H9 (cell line): ENCODE measurements at regions not wholly inside any gene's neighbourhood (a gene's known extent, or its start where the extent isn't known, plus 50 kb on each side); places are given as distances from the start of the nearest gene placed in this dataset.

ENCODE experiments used
- DNase-seq: peaks from one replicate; pipeline ENCODE4 v3.0.0-alpha.2; 2017
- H2AFZ ChIP-seq: one replicate; pipeline ENCODE4 v1.6.1; 2013; ENCODE audit warnings: mild to moderate bottlenecking, low read length, control low read depth, moderate library complexity
- H2AK5ac ChIP-seq: 2 replicates; pipeline ENCODE4 v1.6.1; 2013; ENCODE audit warnings: low read length, control low read depth, mixed read lengths; ENCODE audit not compliant: insufficient read length
- H2BK120ac ChIP-seq: one replicate; pipeline ENCODE4 v1.6.1; 2013; ENCODE audit warnings: low read depth, mild to moderate bottlenecking, low read length, control low read depth, inconsistent platforms; ENCODE audit not compliant: poor library complexity, severe bottlenecking
- H2BK12ac ChIP-seq: 2 replicates; pipeline ENCODE4 v1.6.1; 2013; ENCODE audit warnings: low read length, control low read depth, mixed read lengths, low read depth; ENCODE audit not compliant: insufficient read length
- H2BK15ac ChIP-seq: 2 replicates; pipeline ENCODE4 v1.6.1; 2013; ENCODE audit warnings: low read depth, low read length, control low read depth
- H2BK20ac ChIP-seq: one replicate; pipeline ENCODE4 v1.6.1; 2013; ENCODE audit warnings: low read depth, mild to moderate bottlenecking, low read length, control low read depth, inconsistent platforms; ENCODE audit not compliant: poor library complexity, severe bottlenecking
- H2BK5ac ChIP-seq: 2 replicates; pipeline ENCODE4 v1.6.1; 2013; ENCODE audit warnings: low read length, control low read depth, mixed read lengths; ENCODE audit not compliant: insufficient read length
- H3K14ac ChIP-seq: 2 replicates; pipeline ENCODE4 v1.6.1; 2013; ENCODE audit warnings: low read length, control low read depth; ENCODE audit not compliant: insufficient read depth
- H3K18ac ChIP-seq: 2 replicates; pipeline ENCODE4 v1.6.1; 2013; ENCODE audit warnings: low read depth, mild to moderate bottlenecking, mixed read lengths, low read length, control low read depth; ENCODE audit not compliant: insufficient read length
- H3K23ac ChIP-seq: 2 replicates; pipeline ENCODE4 v1.6.1; 2013; ENCODE audit warnings: low read length, control low read depth, mixed read lengths, low read depth; ENCODE audit not compliant: insufficient read length
- H3K23me2 ChIP-seq: 2 replicates; pipeline ENCODE4 v1.6.1; 2013; ENCODE audit warnings: low read depth, mild to moderate bottlenecking, mixed read lengths, low read length, control low read depth; ENCODE audit not compliant: insufficient read length, poor library complexity, severe bottlenecking
- H3K27ac ChIP-seq: 2 replicates; pipeline ENCODE4 v1.5.1; 2013; ENCODE audit warnings: low read length, control low read depth, mixed read lengths, low read depth; ENCODE audit not compliant: insufficient read length
- H3K27me3 ChIP-seq: 2 replicates; pipeline ENCODE4 v1.6.1; 2013; ENCODE audit warnings: low read length, control low read depth, inconsistent platforms; ENCODE audit not compliant: insufficient read depth
- H3K4ac ChIP-seq: 2 replicates; pipeline ENCODE4 v1.6.1; 2013; ENCODE audit warnings: low read depth, mild to moderate bottlenecking, control low read depth, inconsistent platforms, low read length, moderate library complexity
- H3K4me1 ChIP-seq: 2 replicates; pipeline ENCODE4 v1.6.1; 2013; ENCODE audit warnings: low read length, control low read depth, inconsistent platforms; ENCODE audit not compliant: insufficient read depth
- H3K4me2 ChIP-seq: 2 replicates; pipeline ENCODE4 v1.6.1; 2013; ENCODE audit warnings: low read length, control low read depth, mixed read lengths; ENCODE audit not compliant: insufficient read length, insufficient read depth
- H3K56ac ChIP-seq: 2 replicates; pipeline ENCODE4 v1.6.1; 2013; ENCODE audit warnings: low read depth, mild to moderate bottlenecking, mixed read lengths, low read length, control low read depth; ENCODE audit not compliant: insufficient read length
- H3K79me1 ChIP-seq: 2 replicates; pipeline ENCODE4 v1.6.1; 2013; ENCODE audit warnings: low read depth, mild to moderate bottlenecking, moderate library complexity, low read length, control low read depth, inconsistent platforms; ENCODE audit not compliant: insufficient read depth, poor library complexity, severe bottlenecking
- H3K79me2 ChIP-seq: 2 replicates; pipeline ENCODE4 v1.6.1; 2013; ENCODE audit warnings: low read length, control low read depth, inconsistent platforms; ENCODE audit not compliant: insufficient read depth
- H3K9ac ChIP-seq: 2 replicates; pipeline ENCODE4 v1.6.1; 2013; ENCODE audit warnings: low read length, control low read depth, mixed read lengths; ENCODE audit not compliant: insufficient read length; ENCODE audit errors: extremely low read depth
- H3K9me3 ChIP-seq: one replicate; pipeline ENCODE4 v1.6.1; 2013; ENCODE audit warnings: low read depth, low read length, inconsistent platforms; ENCODE audit not compliant: control insufficient read depth
- H3T11ph ChIP-seq: one replicate; pipeline ENCODE4 v1.6.1; 2013; ENCODE audit warnings: mild to moderate bottlenecking, low read length, control low read depth, inconsistent platforms
- H4K20me1 ChIP-seq: one replicate; pipeline ENCODE4 v1.6.1; 2013; ENCODE audit not compliant: control insufficient read depth, insufficient read length, insufficient read depth
- H4K5ac ChIP-seq: 2 replicates; pipeline ENCODE4 v1.6.1; 2013; ENCODE audit warnings: low read depth, mild to moderate bottlenecking, mixed read lengths, low read length, control low read depth; ENCODE audit not compliant: insufficient read length
- H4K8ac ChIP-seq: replicated peaks from 2 replicates; pipeline ENCODE4 v1.6.1; 2013; ENCODE audit warnings: low read length, control low read depth, mixed read lengths, low read depth; ENCODE audit not compliant: insufficient read length
- H4K91ac ChIP-seq: 2 replicates; pipeline ENCODE4 v1.6.1; 2013; ENCODE audit warnings: low read depth, mild to moderate bottlenecking, moderate library complexity, mixed read lengths, low read length, control low read depth; ENCODE audit not compliant: insufficient read length
- H3K27ac Mint-ChIP-seq, 3 experiments: 2 replicates in 2 of 3; 3 replicates in 1 of 3; pipeline ENCODE4 v1.8.0; 2020 to 2021; ENCODE audit warnings: mixed read lengths in 3 of 3, mild to moderate bottlenecking in 1 of 3, moderate library complexity in 1 of 3
- H3K27me3 Mint-ChIP-seq: 2 replicates; pipeline ENCODE4 v1.8.0; 2021; ENCODE audit warnings: low read depth, mild to moderate bottlenecking, moderate library complexity, mixed read lengths
- H3K36me3 Mint-ChIP-seq, 3 experiments: 2 replicates in 2 of 3; 3 replicates in 1 of 3; pipeline ENCODE4 v1.8.0; 2020 to 2021; ENCODE audit warnings: low read depth in 3 of 3, mixed read lengths in 3 of 3; ENCODE audit not compliant: insufficient read depth in 1 of 3
- H3K4me1 Mint-ChIP-seq, 2 experiments: 2 replicates each; pipeline ENCODE4 v1.8.0; 2020; ENCODE audit warnings: mixed read lengths in 2 of 2
- H3K4me3 Mint-ChIP-seq, 2 experiments: 2 replicates in 1 of 2; 3 replicates in 1 of 2; pipeline ENCODE4 v1.8.0; 2020 to 2021; ENCODE audit warnings: mild to moderate bottlenecking in 2 of 2, mixed read lengths in 2 of 2, moderate library complexity in 1 of 2
- H3K9me3 Mint-ChIP-seq, 2 experiments: 2 replicates in 1 of 2; 3 replicates in 1 of 2; pipeline ENCODE4 v1.8.0; 2020; ENCODE audit warnings: mild to moderate bottlenecking in 2 of 2, mixed read lengths in 2 of 2, moderate library complexity in 1 of 2
- CTCF ChIP-seq: fragments of 200-600 bp; sonication (generic); conservative IDR thresholded peaks from 3 replicates; pipeline ENCODE4 v1.8.0; 2021; ENCODE audit warnings: antibody characterized with exemption, mild to moderate bottlenecking
- WGBS: extraction: QIAGEN DNeasy Blood & Tissue Kit; methylation state at CpG from one replicate; pipeline ENCODE4 v1.1.7; 2013; ENCODE audit warnings: missing lambda C conversion rate, low lambda C conversion rate, mixed read lengths; ENCODE audit not compliant: insufficient read length; ENCODE audit errors: extremely low coverage; 5-methylcytosine and 5-hydroxymethylcytosine counted together

- no peak overlapping the region for H3K56ac ChIP-seq
- H2AK5ac ChIP-seq, result no peak overlapping the region
- no peak overlapping the region for H3K4me2 ChIP-seq
- H3K4me1 Mint-ChIP-seq, result peaks cover 2 to 4% of the 10 kb centered on the region in 2 experiments; a peak in 2 of 4 replicates
- no peaks in the 10 kb centered on the region for H3K27me3 ChIP-seq
- H3K36me3 Mint-ChIP-seq, result no peaks in the 10 kb centered on the region
- H2BK20ac ChIP-seq, result no peak overlapping the region
- H3K27ac Mint-ChIP-seq, result no peak overlapping the region
- H4K8ac ChIP-seq, result no peak overlapping the region
- no peaks in the 10 kb centered on the region for H3K79me1 ChIP-seq
- no peak overlapping the region for H3K27ac ChIP-seq
- no peak overlapping the region for H2BK5ac ChIP-seq
- no peak overlapping the region for H3K4ac ChIP-seq
- no peak for TF ChIP-seq CTCF
- no peak overlapping the region for H4K5ac ChIP-seq
- no peak overlapping the region for H3K23ac ChIP-seq
- no peaks in the 10 kb centered on the region for H3K9me3 Mint-ChIP-seq
- H3K4me1 ChIP-seq, result no peaks in the 10 kb centered on the region
- H3T11ph ChIP-seq, result no peak overlapping the region
- no peak for DNase-seq
- H3K9me3 ChIP-seq, result no peaks in the 10 kb centered on the region
- no peak overlapping the region for H2BK12ac ChIP-seq
- H3K4me3 Mint-ChIP-seq, result no peak overlapping the region
- H2BK120ac ChIP-seq, result no peak overlapping the region
- H3K14ac ChIP-seq, result no peak overlapping the region
- H3K79me2 ChIP-seq, result no peaks in the 10 kb centered on the region
- H3K23me2 ChIP-seq, result no peaks in the 10 kb centered on the region
- no peaks in the 10 kb centered on the region for H3K27me3 Mint-ChIP-seq
- H3K9ac ChIP-seq, result no peak overlapping the region
- no peak overlapping the region for H4K91ac ChIP-seq
- no peak overlapping the region for H2AFZ ChIP-seq
- no peaks in the 10 kb centered on the region for H4K20me1 ChIP-seq
- H2BK15ac ChIP-seq, result no peak overlapping the region
- WGBS, result no CpG with 5 or more reads among the region's 1 CpG
- H3K18ac ChIP-seq, result no peak overlapping the region
These were observed 226.6 kb upstream of the TMTC1 start for GRCh38 chr12:30010071-30011052.
